Caco-2 (cell line): ENCODE measurements at regions not wholly inside any gene's neighbourhood (a gene's known extent, or its start where the extent isn't known, plus 50 kb on each side); places are given as distances from the start of the nearest gene placed in this dataset.
"Not testable (repeated sequence)": the region's sequence is repeated elsewhere in the genome, so short reads cannot be mapped to it uniquely, and the experiment has no call there.

ENCODE experiments used
- BruUV-seq: library from RNA; stranded (reverse); fragments of 400-500 nt; replicated peaks from 2 replicates; lab custom pipeline; 2021; lab: Mats Ljungman, UMichigan
- CTCF ChIA-PET: fragments of 300-600 bp; sonication (Branson Sonifier 250); formaldehyde crosslinking; loops from one replicate; lab custom pipeline; 2022; ENCODE audit warnings: antibody characterized with exemption; lab: Charles Lee
- POLR2A ChIA-PET: fragments of 300-600 bp; sonication (Branson Sonifier 250); formaldehyde crosslinking; loops from one replicate; lab custom pipeline; 2022; ENCODE audit warnings: antibody characterized with exemption; lab: Charles Lee
- DNase-seq, 2 experiments: peaks; one replicate each; pipeline versions ENCODE4 v3.0.0 to v3.0.0-alpha.2; 2020 to 2022
- H3K27me3 ChIP-seq: replicated peaks from 2 replicates; pipeline ENCODE4 v1.6.0; 2011; ENCODE audit warnings: low read length; ENCODE audit not compliant: control insufficient read depth, insufficient read depth
- H3K36me3 ChIP-seq: 2 replicates; pipeline ENCODE4 v1.5.1; 2011; ENCODE audit warnings: low read length; ENCODE audit not compliant: control insufficient read depth, insufficient read depth
- H3K4me1 ChIP-seq: fragments of 250-450 bp; sonication (Bioruptor Pico); 2 replicates; pipeline ENCODE4 v1.5.1; 2020; ENCODE audit warnings: mild to moderate bottlenecking
- H3K4me3 ChIP-seq: 2 replicates; pipeline ENCODE4 v1.5.1; 2011; ENCODE audit warnings: low read depth, mild to moderate bottlenecking, control low read depth, low read length
- H3K9me3 ChIP-seq: fragments of 250-450 bp; sonication (Bioruptor Pico); 2 replicates; pipeline ENCODE4 v1.5.1; 2020; ENCODE audit warnings: mild to moderate bottlenecking, moderate library complexity
- H3K27ac Mint-ChIP-seq: one replicate; pipeline ENCODE4 v1.8.0; 2022; ENCODE audit warnings: mixed read lengths; ENCODE audit not compliant: unreplicated experiment
- H3K27me3 Mint-ChIP-seq: one replicate; pipeline ENCODE4 v1.8.0; 2022; ENCODE audit warnings: mixed read lengths; ENCODE audit not compliant: insufficient read depth, unreplicated experiment
- H3K36me3 Mint-ChIP-seq: one replicate; pipeline ENCODE4 v1.8.0; 2022; ENCODE audit warnings: mild to moderate bottlenecking, mixed read lengths; ENCODE audit not compliant: insufficient read depth, unreplicated experiment
- H3K4me1 Mint-ChIP-seq: one replicate; pipeline ENCODE4 v1.8.0; 2022; ENCODE audit warnings: low read depth, mixed read lengths; ENCODE audit not compliant: unreplicated experiment
- H3K4me3 Mint-ChIP-seq: one replicate; pipeline ENCODE4 v1.8.0; 2022; ENCODE audit warnings: mild to moderate bottlenecking, moderate library complexity, mixed read lengths; ENCODE audit not compliant: unreplicated experiment
- H3K9me3 Mint-ChIP-seq: one replicate; pipeline ENCODE4 v1.8.0; 2022; ENCODE audit warnings: mixed read lengths; ENCODE audit not compliant: unreplicated experiment
- CTCF ChIP-seq, 2 experiments: fragments of 200-600 bp in 1 of 2; IDR thresholded peaks; 1 replicate in 1 of 2; 2 replicates in 1 of 2; pipeline versions ENCODE4 v1.5.1 to v1.8.0; 2011 to 2022; ENCODE audit warnings: antibody characterized with exemption in 1 of 2, control low read depth in 1 of 2, inconsistent platforms in 1 of 2, low read depth in 1 of 2, low read length in 1 of 2, mild to moderate bottlenecking in 1 of 2, moderate library complexity in 1 of 2; ENCODE audit not compliant: insufficient read depth in 1 of 2, severe bottlenecking in 1 of 2, unreplicated experiment in 1 of 2
- intact Hi-C: fragments of 100-400 bp; cut with micrococcal nuclease; formaldehyde crosslinking; loops from one replicate; pipeline ENCODE4 v1.10.0; 2022; ENCODE audit not compliant: unreplicated experiment

- no TSS peak for BruUV-seq
- CTCF ChIA-PET, result no interaction called here
- no peaks in the 10 kb centered on the region for H3K27me3 Mint-ChIP-seq
- no peak for DNase-seq
- no peak for TF ChIP-seq CTCF (IDR thresholded peaks at IDR 0.05; ENCODE audit: insufficient read depth in 1 of 2, low read depth in 1 of 2, low read length in 1 of 2, severe bottlenecking in 1 of 2, unreplicated experiment in 1 of 2)
- H3K27me3 ChIP-seq, result no peaks in the 10 kb centered on the region
- H3K4me1 Mint-ChIP-seq, result no peaks in the 10 kb centered on the region
- intact Hi-C loops, result no loop called here
- H3K4me3 Mint-ChIP-seq, result no peak overlapping the region
- no peaks in the 10 kb centered on the region for H3K9me3 Mint-ChIP-seq
- H3K4me3 ChIP-seq, result no peak overlapping the region
- no peaks in the 10 kb centered on the region for H3K36me3 ChIP-seq
- no peaks in the 10 kb centered on the region for H3K4me1 ChIP-seq
- no peaks in the 10 kb centered on the region for H3K9me3 ChIP-seq
- H3K36me3 Mint-ChIP-seq, result no peaks in the 10 kb centered on the region
- POLR2A ChIA-PET, result no interaction called here
- H3K27ac Mint-ChIP-seq, result no peak overlapping the region
Measured at GRCh38 chr4:79197275-79198009, 128.4 kb downstream of the NAA11 start.

- intact Hi-C loops, H3K4me1 ChIP-seq, BruUV-seq, H3K27me3 ChIP-seq, POLR2A ChIA-PET, H3K36me3 ChIP-seq, H3K4me1 Mint-ChIP-seq, H3K4me3 ChIP-seq, H3K9me3 ChIP-seq, DNase-seq, CTCF ChIA-PET, H3K36me3 Mint-ChIP-seq, H3K27me3 Mint-ChIP-seq, H3K4me3 Mint-ChIP-seq, H3K27ac Mint-ChIP-seq: not testable (repeated sequence)
- peaks cover 13% of the 10 kb centered on the region for H3K9me3 Mint-ChIP-seq
Measured at GRCh38 chr4:79191292-79191691, 134.6 kb downstream of the NAA11 start.

- H3K36me3 ChIP-seq, result no peaks in the 10 kb centered on the region
- CTCF ChIA-PET, result no interaction called here
- no peaks in the 10 kb centered on the region for H3K4me1 ChIP-seq
- DNase-seq, result no peak
- Mint-ChIP-seq H3K36me3 (no peaks in the 10 kb centered on the region), H3K27me3 (peaks cover 2% of the 10 kb centered on the region), H3K27ac (no peak overlapping the region), H3K4me3 (no peak overlapping the region), H3K4me1 (no peaks in the 10 kb centered on the region), H3K9me3 (peaks cover 13% of the 10 kb centered on the region)
- H3K4me3 ChIP-seq, result no peak overlapping the region
- POLR2A ChIA-PET, result no interaction called here
- intact Hi-C loops, result no loop called here
- no peaks in the 10 kb centered on the region for H3K9me3 ChIP-seq
- no TSS peak for BruUV-seq
- no peaks in the 10 kb centered on the region for H3K27me3 ChIP-seq
- no peak for TF ChIP-seq CTCF (IDR thresholded peaks at IDR 0.05; ENCODE audit: insufficient read depth in 1 of 2, low read depth in 1 of 2, low read length in 1 of 2, severe bottlenecking in 1 of 2, unreplicated experiment in 1 of 2)
Measured at GRCh38 chr4:79185526-79186045, 140.3 kb downstream of the NAA11 start.
